ENCODE measurements at regions not wholly inside any gene's neighbourhood (a gene's known extent, or its start where the extent isn't known, plus 50 kb on each side); places are given as distances from the start of the nearest gene placed in this dataset.

DNA sequence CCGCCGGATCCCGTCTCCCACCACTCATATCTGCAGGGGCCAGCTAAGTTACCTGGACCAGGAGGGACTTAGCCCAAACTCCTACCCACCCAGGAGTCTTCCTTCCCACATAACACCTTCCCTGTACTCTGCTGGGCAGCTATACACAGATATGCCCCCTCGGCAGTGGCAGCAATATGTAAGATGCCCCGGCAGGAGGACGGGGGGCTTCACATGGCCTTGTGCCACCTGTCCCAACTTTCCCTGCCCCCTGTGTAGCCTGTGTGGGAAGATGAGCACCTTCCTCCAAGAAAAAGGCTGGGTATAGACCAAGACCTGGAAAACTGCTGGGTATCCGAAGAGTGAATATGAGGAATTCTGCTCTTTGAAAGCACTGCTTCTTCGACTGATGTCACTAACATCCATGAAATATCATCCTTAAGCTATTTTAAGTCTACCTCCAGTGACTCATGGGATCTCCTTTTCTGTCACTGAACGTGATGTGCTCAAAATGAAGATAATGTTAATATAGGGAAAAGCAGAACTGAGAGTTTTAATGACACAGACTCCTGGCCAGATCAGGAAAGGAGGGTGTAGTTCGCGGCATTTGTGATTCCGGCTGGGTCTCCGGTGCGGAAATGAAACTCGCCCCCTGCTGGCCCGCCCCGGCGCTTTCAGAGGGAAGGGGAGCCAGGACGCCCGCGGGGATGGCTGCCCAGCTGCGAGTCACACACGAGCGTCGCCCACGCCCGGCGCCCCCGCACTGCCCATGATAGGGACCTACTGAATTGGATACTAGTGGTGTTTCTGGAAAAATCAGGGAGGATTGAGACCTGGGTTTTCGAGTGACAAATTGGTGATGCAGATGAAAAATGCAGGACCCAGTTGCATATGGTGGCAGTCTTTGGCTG lies 256.9 kb upstream of the NFE2L3 start:
- peak overlapping the region; percentile 29 for H3K4me3 Mint-ChIP-seq (ENCODE audit: unreplicated experiment)
- no peaks in the 10 kb centered on the region for H3K9me3 Mint-ChIP-seq (ENCODE audit: unreplicated experiment)
- DNase-seq (ENCODE audit: extremely low spot score, unreplicated experiment) = no peak
- H3K4me1 Mint-ChIP-seq (ENCODE audit: unreplicated experiment) = peaks cover 12% of the 10 kb centered on the region
- no peaks in the 10 kb centered on the region for H3K36me3 Mint-ChIP-seq (ENCODE audit: unreplicated experiment)
- peaks cover 67% of the 10 kb centered on the region for H3K27me3 Mint-ChIP-seq (ENCODE audit: unreplicated experiment)
- TF ChIP-seq, protein P1, sequence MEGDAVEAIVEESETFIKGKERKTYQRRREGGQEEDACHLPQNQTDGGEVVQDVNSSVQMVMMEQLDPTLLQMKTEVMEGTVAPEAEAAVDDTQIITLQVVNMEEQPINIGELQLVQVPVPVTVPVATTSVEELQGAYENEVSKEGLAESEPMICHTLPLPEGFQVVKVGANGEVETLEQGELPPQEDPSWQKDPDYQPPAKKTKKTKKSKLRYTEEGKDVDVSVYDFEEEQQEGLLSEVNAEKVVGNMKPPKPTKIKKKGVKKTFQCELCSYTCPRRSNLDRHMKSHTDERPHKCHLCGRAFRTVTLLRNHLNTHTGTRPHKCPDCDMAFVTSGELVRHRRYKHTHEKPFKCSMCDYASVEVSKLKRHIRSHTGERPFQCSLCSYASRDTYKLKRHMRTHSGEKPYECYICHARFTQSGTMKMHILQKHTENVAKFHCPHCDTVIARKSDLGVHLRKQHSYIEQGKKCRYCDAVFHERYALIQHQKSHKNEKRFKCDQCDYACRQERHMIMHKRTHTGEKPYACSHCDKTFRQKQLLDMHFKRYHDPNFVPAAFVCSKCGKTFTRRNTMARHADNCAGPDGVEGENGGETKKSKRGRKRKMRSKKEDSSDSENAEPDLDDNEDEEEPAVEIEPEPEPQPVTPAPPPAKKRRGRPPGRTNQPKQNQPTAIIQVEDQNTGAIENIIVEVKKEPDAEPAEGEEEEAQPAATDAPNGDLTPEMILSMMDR (IDR thresholded peaks at IDR 0.05) = peak; percentile 58
- no peak overlapping the region for H3K27ac Mint-ChIP-seq (ENCODE audit: unreplicated experiment)

DNA sequence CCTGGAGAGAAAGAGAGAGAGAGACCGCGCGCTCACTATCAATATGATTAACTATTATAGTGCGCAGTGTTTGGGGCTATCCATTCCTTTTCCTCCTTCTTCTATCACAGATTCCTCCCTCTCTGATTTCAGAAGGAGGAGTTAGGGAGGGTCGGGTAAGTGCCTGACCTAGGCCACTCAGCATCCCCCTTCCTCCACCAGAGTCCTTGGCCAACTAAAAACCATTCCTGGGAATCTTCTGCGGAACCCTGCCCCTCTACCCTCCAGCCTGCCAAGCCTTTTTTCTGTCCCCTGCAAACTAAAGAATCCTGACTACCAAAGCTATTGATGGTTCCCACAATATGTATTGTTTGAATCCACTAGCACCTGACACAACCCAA lies 256.2 kb upstream of the NFE2L3 start:
- no peak for DNase-seq (ENCODE audit: extremely low spot score, unreplicated experiment)
- Mint-ChIP-seq H3K27ac (ENCODE audit: unreplicated experiment) (no peak overlapping the region), H3K9me3 (ENCODE audit: unreplicated experiment) (no peaks in the 10 kb centered on the region), H3K36me3 (ENCODE audit: unreplicated experiment) (no peaks in the 10 kb centered on the region), H3K4me1 (ENCODE audit: unreplicated experiment) (peaks cover 12% of the 10 kb centered on the region), H3K4me3 (ENCODE audit: unreplicated experiment) (no peak overlapping the region), H3K27me3 (ENCODE audit: unreplicated experiment) (peaks cover 73% of the 10 kb centered on the region)
- TF ChIP-seq, protein P1 (IDR thresholded peaks at IDR 0.05) = no peak

DNA sequence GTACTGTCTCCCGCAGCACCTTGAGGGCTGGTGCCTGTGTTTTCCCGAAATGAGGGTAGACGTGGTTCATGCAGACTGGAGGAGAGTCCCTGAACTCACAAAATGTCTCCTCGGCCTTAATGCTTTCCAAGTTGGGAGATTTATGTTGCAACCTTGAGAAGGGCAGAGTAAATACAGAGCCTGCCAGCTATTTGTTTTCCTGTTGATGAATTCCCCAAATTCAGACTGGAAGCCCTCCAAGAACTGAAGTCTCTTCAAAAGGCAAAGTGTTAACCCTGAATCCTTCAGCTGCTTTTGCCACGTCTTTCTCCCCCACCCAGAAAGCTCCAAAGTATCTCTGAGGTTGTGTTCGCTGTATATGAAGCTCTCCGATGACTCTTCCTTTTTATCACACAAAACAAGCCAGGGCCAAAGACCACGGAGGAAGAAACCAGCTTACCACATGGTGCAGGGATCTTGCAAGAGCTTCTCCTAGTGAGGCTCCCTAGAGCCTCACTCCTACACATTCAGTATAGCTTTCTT lies 254.7 kb upstream of the NFE2L3 start:
- no peaks in the 10 kb centered on the region for H3K9me3 Mint-ChIP-seq (ENCODE audit: unreplicated experiment)
- no peak for DNase-seq (ENCODE audit: extremely low spot score, unreplicated experiment)
- TF ChIP-seq, protein P1 (IDR thresholded peaks at IDR 0.05) = no peak
- peaks cover 69% of the 10 kb centered on the region for H3K27me3 Mint-ChIP-seq (ENCODE audit: unreplicated experiment)
- H3K27ac Mint-ChIP-seq (ENCODE audit: unreplicated experiment) = no peak overlapping the region
- H3K4me1 Mint-ChIP-seq (ENCODE audit: unreplicated experiment) = peaks cover 12% of the 10 kb centered on the region
- H3K36me3 Mint-ChIP-seq (ENCODE audit: unreplicated experiment) = no peaks in the 10 kb centered on the region
- H3K4me3 Mint-ChIP-seq (ENCODE audit: unreplicated experiment) = no peak overlapping the region

DNA sequence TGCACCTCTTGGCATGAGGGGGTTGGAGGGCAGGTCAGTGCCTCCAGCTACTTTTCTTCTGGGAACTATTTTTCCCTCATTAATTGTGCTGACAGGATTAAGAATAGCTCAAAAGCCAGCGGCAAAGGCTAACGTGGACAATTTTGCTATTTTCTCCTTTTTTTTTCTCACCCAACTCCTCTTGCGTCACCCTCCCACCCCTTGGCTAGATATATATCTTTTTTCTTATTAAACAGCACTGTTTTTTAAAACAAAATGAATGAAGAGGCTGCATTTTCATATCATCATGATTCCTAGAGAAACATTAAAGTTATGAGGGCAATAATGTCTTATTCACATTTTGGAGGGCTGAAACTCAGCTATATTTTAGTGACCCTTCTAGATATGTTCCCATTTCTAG lies 251.8 kb upstream of the NFE2L3 start:
- H3K36me3 Mint-ChIP-seq (ENCODE audit: unreplicated experiment) = no peaks in the 10 kb centered on the region
- DNase-seq (ENCODE audit: extremely low spot score, unreplicated experiment) = no peak
- no peak overlapping the region for H3K27ac Mint-ChIP-seq (ENCODE audit: unreplicated experiment)
- H3K27me3 Mint-ChIP-seq (ENCODE audit: unreplicated experiment) = peaks cover 59% of the 10 kb centered on the region
- H3K9me3 Mint-ChIP-seq (ENCODE audit: unreplicated experiment) = no peaks in the 10 kb centered on the region
- TF ChIP-seq, protein P1 (IDR thresholded peaks at IDR 0.05) = no peak
- H3K4me1 Mint-ChIP-seq (ENCODE audit: unreplicated experiment) = peaks cover 4% of the 10 kb centered on the region
- H3K4me3 Mint-ChIP-seq (ENCODE audit: unreplicated experiment) = no peak overlapping the region

DNA sequence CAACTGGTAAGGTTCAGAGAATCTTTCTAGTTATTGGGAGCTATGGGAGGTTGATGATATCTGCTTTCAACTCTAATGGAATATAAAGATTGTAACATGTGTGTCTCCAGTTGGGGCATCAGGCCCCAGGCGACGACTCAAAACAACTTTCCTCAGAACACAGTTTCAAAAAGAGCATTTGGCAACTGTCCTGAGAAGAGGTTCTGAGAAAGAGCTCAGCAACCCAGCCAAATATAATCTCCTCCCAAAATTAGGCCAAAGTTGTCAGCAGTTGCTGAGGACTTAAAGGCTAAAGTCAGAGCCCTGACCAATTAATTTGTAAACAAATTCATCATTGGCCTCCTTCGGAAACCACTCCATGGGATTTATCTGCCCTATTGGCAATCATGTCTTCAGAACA lies 251.1 kb upstream of the NFE2L3 start:
- no peaks in the 10 kb centered on the region for H3K4me1 Mint-ChIP-seq (ENCODE audit: unreplicated experiment)
- H3K9me3 Mint-ChIP-seq (ENCODE audit: unreplicated experiment) = no peaks in the 10 kb centered on the region
- no peak overlapping the region for H3K27ac Mint-ChIP-seq (ENCODE audit: unreplicated experiment)
- DNase-seq (ENCODE audit: extremely low spot score, unreplicated experiment) = no peak
- no peaks in the 10 kb centered on the region for H3K36me3 Mint-ChIP-seq (ENCODE audit: unreplicated experiment)
- peaks cover 52% of the 10 kb centered on the region for H3K27me3 Mint-ChIP-seq (ENCODE audit: unreplicated experiment)
- no peak overlapping the region for H3K4me3 Mint-ChIP-seq (ENCODE audit: unreplicated experiment)
- TF ChIP-seq, protein P1 (IDR thresholded peaks at IDR 0.05) = no peak
